Brain pericyte (primary cell): ENCODE measurements at regions not wholly inside any gene's neighbourhood (a gene's known extent, or its start where the extent isn't known, plus 50 kb on each side); places are given as distances from the start of the nearest gene placed in this dataset.
"Not testable (repeated sequence)": the region's sequence is repeated elsewhere in the genome, so short reads cannot be mapped to it uniquely, and the experiment has no call there.

Source experiments
- DNase-seq: peaks from one replicate; pipeline ENCODE4 v3.0.0-alpha.2; 2012; ENCODE audit warnings: low read depth, low spot score

- peak; percentile 18 for DNase-seq
Observed at GRCh38 chr16:59634951-59635350, 900.8 kb upstream of the GOT2 start.

GRCh38 chr16:59634004-59634579 is 900.0 kb upstream of the GOT2 start:
- no peak for DNase-seq

GRCh38 chr16:59632276-59632855 is 898.2 kb upstream of the GOT2 start:
- no peak for DNase-seq

- not testable (repeated sequence) for DNase-seq
Observed at GRCh38 chr16:59624381-59624780, 890.3 kb upstream of the GOT2 start.

- DNase-seq = no peak
Observed at GRCh38 chr16:59614466-59615240, 880.5 kb upstream of the GOT2 start.

- DNase-seq = not testable (repeated sequence)
Observed at GRCh38 chr16:59612910-59613620, 878.9 kb upstream of the GOT2 start.

GRCh38 chr16:59612094-59612493 is 878.0 kb upstream of the GOT2 start:
- no peak for DNase-seq

GRCh38 chr16:59611556-59611955 is 877.4 kb upstream of the GOT2 start:
- no peak for DNase-seq

- DNase-seq = no peak
Observed at GRCh38 chr16:59605706-59606105, 871.6 kb upstream of the GOT2 start.

- DNase-seq = no peak
Observed at GRCh38 chr16:59604354-59604753, 870.2 kb upstream of the GOT2 start.

GRCh38 chr16:59601452-59601851 is 867.3 kb upstream of the GOT2 start:
- no peak for DNase-seq

- DNase-seq = no peak
Observed at GRCh38 chr16:59597269-59597668, 863.2 kb upstream of the GOT2 start.

- no peak for DNase-seq
Observed at GRCh38 chr16:59596693-59597092, 862.6 kb upstream of the GOT2 start.

GRCh38 chr16:59593194-59593661 is 859.1 kb upstream of the GOT2 start:
- no peak for DNase-seq

- no peak for DNase-seq
Observed at GRCh38 chr16:59591480-59591879, 857.4 kb upstream of the GOT2 start.

- DNase-seq = no peak
Observed at GRCh38 chr16:59590845-59591244, 856.7 kb upstream of the GOT2 start.

GRCh38 chr16:59586331-59586730 is 852.2 kb upstream of the GOT2 start:
- DNase-seq = no peak

- DNase-seq = no peak
Observed at GRCh38 chr16:59574296-59574695, 840.2 kb upstream of the GOT2 start.

- DNase-seq = no peak
Observed at GRCh38 chr16:59573528-59574271, 839.6 kb upstream of the GOT2 start.

- DNase-seq = no peak
Observed at GRCh38 chr16:59567496-59567895, 833.4 kb upstream of the GOT2 start.

- no peak for DNase-seq
Observed at GRCh38 chr16:59566446-59566845, 832.3 kb upstream of the GOT2 start.

GRCh38 chr16:59558679-59559078 is 824.6 kb upstream of the GOT2 start:
- DNase-seq = no peak
